ENCODE measurements at regions not wholly inside any gene's neighbourhood (a gene's known extent, or its start where the extent isn't known, plus 50 kb on each side); places are given as distances from the start of the nearest gene placed in this dataset.

DNA sequence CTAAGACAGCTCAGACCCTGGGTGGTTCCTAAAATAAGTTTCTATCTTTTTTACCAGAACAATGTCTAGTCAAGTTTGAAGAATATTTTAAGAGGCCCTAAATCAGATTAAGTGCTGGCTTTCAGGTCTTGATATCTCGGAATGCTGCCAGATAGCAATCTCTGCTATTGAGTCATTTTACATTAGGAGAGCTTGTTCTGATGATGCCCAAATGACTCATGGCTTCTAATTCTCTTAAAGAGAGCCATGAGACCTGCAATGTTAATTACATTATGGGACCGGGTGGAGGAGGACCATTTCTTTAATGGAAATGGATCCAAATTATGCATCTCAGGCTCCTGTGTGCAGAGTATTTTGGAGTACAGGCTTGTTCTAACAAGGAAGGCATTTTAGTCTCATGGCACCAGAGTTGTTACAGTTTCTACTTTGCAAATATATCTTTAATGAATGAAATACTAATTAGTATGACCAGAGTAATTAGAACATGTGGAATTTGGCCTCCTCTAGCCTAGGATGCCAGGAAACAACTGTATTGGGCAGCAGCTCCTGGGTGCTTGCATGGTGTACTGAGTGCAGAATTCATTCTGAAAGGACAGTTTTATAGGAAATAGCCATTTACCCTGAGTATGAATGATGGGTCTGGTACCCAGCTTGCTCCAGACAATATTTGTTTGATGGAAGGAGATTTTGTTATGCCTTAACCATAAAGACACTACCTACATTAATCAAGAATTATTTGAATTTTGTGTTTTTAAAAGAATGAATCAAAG, 94.0 kb upstream of the SULT1C3 start:
- peak; percentile 27 for DNase-seq

GRCh38 chr2:108148555-108148954, 91.2 kb upstream of the SULT1C3 start:
- no peak for DNase-seq

DNA sequence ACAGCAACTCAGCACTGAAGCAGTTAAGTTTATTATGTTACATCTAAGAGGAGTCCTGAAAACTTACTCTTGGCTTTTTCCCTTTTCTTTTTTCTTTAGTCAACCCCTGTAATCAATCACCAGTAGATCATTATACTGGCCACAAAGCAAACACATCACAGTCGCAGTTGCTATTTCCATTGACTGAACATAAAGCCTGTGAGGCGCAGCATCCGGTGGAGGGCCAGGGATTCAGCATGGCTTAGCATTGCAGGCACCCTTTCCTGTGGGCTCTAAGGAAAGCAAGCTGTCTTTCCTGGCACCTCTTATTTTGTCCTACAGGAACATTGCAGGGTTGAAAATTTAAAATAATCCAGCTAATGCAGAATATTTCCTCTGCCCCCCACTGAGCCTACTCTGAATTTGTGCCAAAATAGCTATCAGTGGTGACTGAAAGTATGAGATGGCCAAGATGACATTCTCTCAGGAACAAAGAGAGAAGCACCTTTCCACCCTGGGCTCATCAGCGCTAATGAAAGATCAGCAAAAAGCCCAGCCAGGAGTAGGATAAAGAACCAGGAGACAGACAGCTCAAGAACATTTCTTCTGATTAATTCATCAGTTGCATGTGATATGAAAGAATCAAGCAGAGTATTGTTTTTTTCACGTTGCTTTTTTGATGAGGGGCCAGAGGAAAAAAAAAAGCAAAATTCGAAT, 85.3 kb upstream of the SULT1C3 start:
- no peak for DNase-seq

- no peak for DNase-seq
Observed at GRCh38 chr2:108161298-108161697, 78.5 kb upstream of the SULT1C3 start.

DNA sequence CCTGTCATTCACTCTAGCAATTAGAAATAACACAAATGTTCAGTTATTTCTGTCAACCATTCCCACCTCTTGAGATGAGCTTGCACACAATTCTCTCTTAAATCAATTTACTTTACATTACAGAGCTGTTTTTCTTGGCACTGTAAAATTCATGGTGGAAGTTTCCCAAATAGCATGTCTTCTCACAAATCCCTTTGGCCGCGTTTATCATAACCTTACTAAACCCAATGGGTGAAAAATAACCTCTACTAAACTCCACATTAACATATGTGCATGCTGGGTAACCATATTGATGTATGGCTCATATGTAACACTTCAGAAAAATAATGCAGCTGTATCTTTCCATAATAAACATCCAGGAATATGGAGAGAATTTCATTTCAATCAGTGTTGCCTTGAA, 75.5 kb upstream of the SULT1C3 start:
- DNase-seq: no peak

GRCh38 chr2:108165729-108166128, 74.0 kb upstream of the SULT1C3 start:
- DNase-seq: no peak

DNA sequence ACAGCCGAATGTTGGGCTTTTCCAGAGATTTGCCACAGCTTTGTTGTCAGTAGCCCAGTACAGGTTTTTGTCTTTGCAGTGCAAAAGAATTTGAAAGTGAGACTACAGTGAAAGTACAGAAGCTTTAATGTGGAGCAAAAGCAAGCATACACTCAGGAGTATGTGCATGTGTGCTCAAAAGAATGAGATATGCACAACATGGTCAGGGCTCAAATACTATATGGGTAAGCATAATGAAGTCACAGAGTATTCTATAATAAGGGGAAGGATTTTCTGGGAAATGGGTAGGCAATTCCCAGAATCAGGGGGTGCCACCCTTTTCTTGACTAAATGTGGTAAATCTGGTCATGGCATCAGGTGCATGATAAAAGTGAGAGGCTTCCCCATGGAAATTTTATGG, 72.1 kb upstream of the SULT1C3 start:
- no peak for DNase-seq

DNA sequence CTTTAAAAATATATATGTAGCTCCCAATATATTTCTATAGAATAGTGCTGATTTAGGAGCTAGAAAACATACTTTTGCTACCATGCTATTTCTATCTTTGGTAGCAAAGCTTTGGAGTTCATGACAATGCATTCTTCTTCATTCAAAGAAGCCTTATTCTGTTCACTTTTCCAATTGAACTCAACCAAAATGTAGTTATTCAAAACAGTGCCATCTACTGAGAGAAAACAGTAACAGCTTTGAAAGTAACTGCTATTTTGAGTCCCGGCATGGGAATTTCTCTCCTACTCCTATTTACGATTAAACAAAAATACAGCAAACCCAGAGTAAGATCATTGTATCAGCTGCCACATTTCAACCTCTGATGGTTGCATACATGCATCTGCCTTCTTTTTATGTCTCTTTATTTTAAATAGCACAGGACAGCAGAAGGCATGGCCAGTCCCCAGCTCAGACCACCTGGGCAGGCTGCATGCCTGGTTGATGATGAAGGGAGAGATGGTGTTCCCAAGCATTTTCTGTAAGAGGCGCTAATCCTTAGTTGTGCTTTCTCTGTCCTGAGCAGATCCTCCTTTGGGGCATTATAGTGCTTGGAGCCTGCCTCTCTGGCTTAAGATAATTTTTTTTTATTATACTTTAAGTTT, 69.7 kb upstream of the SULT1C3 start:
- DNase-seq: peak; percentile 9

GRCh38 chr2:108171657-108172056, 68.1 kb upstream of the SULT1C3 start:
- DNase-seq: peak; percentile 3

- peak; percentile 41 for DNase-seq
Observed at GRCh38 chr2:108182489-108182888, 57.3 kb upstream of the SULT1C3 start.

GRCh38 chr2:108184419-108184818, 55.3 kb upstream of the SULT1C3 start:
- DNase-seq: peak; percentile 53

DNA sequence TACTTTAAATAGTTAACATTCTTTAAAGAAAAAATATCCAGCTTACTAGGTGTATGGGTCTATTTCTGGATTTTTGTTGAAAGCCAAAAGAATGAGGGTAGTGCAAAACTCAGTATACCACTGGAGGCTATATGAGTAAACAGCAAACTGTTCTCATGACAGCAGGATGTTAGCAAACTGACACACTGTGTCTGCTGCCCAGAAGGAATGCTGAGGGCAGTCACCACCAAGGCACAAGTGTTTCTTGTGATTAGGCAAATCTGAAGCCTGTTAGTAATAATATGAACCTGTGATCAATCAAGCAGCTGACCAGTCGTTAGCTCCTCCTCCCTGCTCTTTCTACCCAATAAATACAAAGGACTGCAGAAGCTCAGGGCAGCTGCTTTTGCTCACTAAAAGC, 50.5 kb upstream of the SULT1C3 start:
- DNase-seq: peak; percentile 60

Measured in HCEC 1CT (cell line).